ENCODE measurements at regions not wholly inside any gene's neighbourhood (a gene's known extent, or its start where the extent isn't known, plus 50 kb on each side); places are given as distances from the start of the nearest gene placed in this dataset.
"Not testable (repeated sequence)": the region's sequence is repeated elsewhere in the genome, so short reads cannot be mapped to it uniquely, and the experiment has no call there.

- no peak overlapping the region for H3K27ac ChIP-seq
- TF ChIP-seq CTCF (IDR thresholded peaks at IDR 0.05) (no peak), EP300 (IDR thresholded peaks at IDR 0.05) (no peak), POLR2A (IDR thresholded peaks at IDR 0.05) (no peak), POLR2AphosphoS5 (IDR thresholded peaks at IDR 0.05) (no peak)
Observed at GRCh38 chr20:58037631-58038030, 190.8 kb downstream of the ANKRD60 start.

GRCh38 chr20:58033026-58033536 is 195.4 kb downstream of the ANKRD60 start:
- H3K27ac ChIP-seq = no peak overlapping the region
- no peaks in the 10 kb centered on the region for H3K9me3 ChIP-seq
- no peaks in the 10 kb centered on the region for H3K36me3 ChIP-seq
- no peak for DNase-seq
- no peak overlapping the region for H3K4me3 ChIP-seq
- H3K4me1 ChIP-seq = no peaks in the 10 kb centered on the region
- intact Hi-C loops (cut with DNase I; ENCODE audit: low total_unique reads) = no loop called here
- 79 to 87% (median 85%) methylated on average over 4 of the region's 4 CpGs for WGBS, 5 donors
- H3K27me3 ChIP-seq = peaks cover 0 to 30% (median 5%) of the 10 kb centered on the region in 3 donors
- TF ChIP-seq CTCF (IDR thresholded peaks at IDR 0.05) = no peak
- no peak for TF ChIP-seq POLR2A (IDR thresholded peaks at IDR 0.05)
- no peak for TF ChIP-seq EP300 (IDR thresholded peaks at IDR 0.05)
- no peak for TF ChIP-seq POLR2AphosphoS5 (IDR thresholded peaks at IDR 0.05)

More at GRCh38 chr20:58037631-58038030, 190.8 kb downstream of the ANKRD60 start:
- 80 to 93% (median 90%) methylated on average over 2 of the region's 2 CpGs for WGBS, 5 donors
- no peak for DNase-seq
- Histone ChIP-seq H3K27me3 (peaks cover 0 to 15% (median 0%) of the 10 kb centered on the region in 3 donors), H3K4me3 (no peak overlapping the region), H3K9me3 (no peaks in the 10 kb centered on the region), H3K36me3 (no peaks in the 10 kb centered on the region), H3K4me1 (no peaks in the 10 kb centered on the region)
- intact Hi-C loops (cut with DNase I; ENCODE audit: low total_unique reads) = no loop called here

GRCh38 chr20:58032599-58032998 is 195.9 kb downstream of the ANKRD60 start:
- H3K9me3 ChIP-seq = no peaks in the 10 kb centered on the region
- H3K27me3 ChIP-seq = peaks cover 0 to 31% (median 5%) of the 10 kb centered on the region in 3 donors
- WGBS, 5 donors = 69 to 88% (median 80%) methylated on average over 4 of the region's 4 CpGs
- DNase-seq = no peak
- H3K4me3 ChIP-seq = no peak overlapping the region
- no peaks in the 10 kb centered on the region for H3K36me3 ChIP-seq
- H3K4me1 ChIP-seq = no peaks in the 10 kb centered on the region
- no peak overlapping the region for H3K27ac ChIP-seq
- TF ChIP-seq EP300 (IDR thresholded peaks at IDR 0.05) (no peak), POLR2A (IDR thresholded peaks at IDR 0.05) (no peak)
- intact Hi-C loops (cut with DNase I; ENCODE audit: low total_unique reads) = no loop called here

- H3K4me1 ChIP-seq; H3K36me3 ChIP-seq; intact Hi-C loops (cut with DNase I; ENCODE audit: low total_unique reads); H3K4me3 ChIP-seq; DNase-seq; H3K27ac ChIP-seq; H3K9me3 ChIP-seq: not testable (repeated sequence)
- peaks cover 0 to 31% (median 5%) of the 10 kb centered on the region in 3 donors for H3K27me3 ChIP-seq
- WGBS, 5 donors = 83 to 95% (median 91%) methylated on average over 6 to 7 of the region's 7 CpGs
Observed at GRCh38 chr20:58031350-58031749, 197.1 kb downstream of the ANKRD60 start.

- intact Hi-C loops (cut with DNase I; ENCODE audit: low total_unique reads) = no loop called here
- Histone ChIP-seq H3K9me3 (no peaks in the 10 kb centered on the region), H3K27ac (no peak overlapping the region), H3K4me3 (no peak overlapping the region), H3K36me3 (no peaks in the 10 kb centered on the region), H3K4me1 (no peaks in the 10 kb centered on the region), H3K27me3 (peaks cover 0 to 42% (median 5%) of the 10 kb centered on the region in 3 donors)
- TF ChIP-seq CTCF (IDR thresholded peaks at IDR 0.05) = no peak
- TF ChIP-seq EP300 (IDR thresholded peaks at IDR 0.05) = no peak
- no peak for TF ChIP-seq POLR2AphosphoS5 (IDR thresholded peaks at IDR 0.05)
- no peak for TF ChIP-seq POLR2A (IDR thresholded peaks at IDR 0.05)
- WGBS, 5 donors = 59 to 71% (median 67%) methylated on average over 3 of the region's 3 CpGs
- no peak for DNase-seq
Observed at GRCh38 chr20:58028123-58028522, 200.3 kb downstream of the ANKRD60 start.
